ENCODE measurements at regions not wholly inside any gene's neighbourhood (a gene's known extent, or its start where the extent isn't known, plus 50 kb on each side); places are given as distances from the start of the nearest gene placed in this dataset.
A peak's percentile ranks its signal among the peaks of the same experiment; 100 is the strongest.

DNA sequence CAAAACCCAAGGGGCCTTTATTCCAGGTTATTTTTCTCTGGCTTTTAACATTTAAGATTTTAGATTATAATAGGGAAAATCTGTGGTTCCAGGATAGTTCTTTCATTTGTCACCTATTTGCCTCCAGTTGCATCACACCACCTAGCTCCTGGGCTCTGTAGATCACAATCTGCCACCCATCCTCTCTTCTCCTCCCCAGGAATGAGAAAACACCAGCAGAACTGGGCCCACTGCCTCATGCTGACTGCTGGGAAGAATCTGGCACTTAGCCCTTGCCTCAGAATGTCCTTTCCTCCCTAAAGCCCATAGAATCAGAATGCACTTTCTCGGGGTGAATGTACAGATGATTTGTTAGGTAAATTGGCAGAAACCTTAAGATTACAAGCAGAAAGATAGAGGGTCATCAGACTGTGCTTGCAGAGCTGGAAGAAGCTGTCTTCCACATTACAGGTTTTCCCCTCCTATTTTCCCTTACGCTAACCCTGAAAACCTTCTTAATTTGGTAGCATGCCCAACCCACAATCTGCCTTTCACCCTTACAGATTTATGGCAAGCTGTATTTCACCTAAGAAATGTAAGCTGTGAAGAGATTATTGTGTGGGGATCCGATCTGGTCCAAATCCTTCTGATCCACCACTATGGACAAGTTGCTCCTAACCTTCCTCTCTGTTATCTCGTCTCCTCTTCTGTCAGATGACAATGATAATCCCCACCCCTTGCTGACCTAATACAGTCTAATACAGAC, 72.6 kb downstream of the LRRC30 start:
- no peaks in the 10 kb centered on the region for H3K36me3 ChIP-seq
- peak overlapping the region in 1 of 4 donors; percentile 6 for H3K27ac ChIP-seq
- no peak overlapping the region for H3K4me3 ChIP-seq
- peaks cover 0 to 18% (median 17%) of the 10 kb centered on the region in 4 donors for H3K4me1 ChIP-seq
- H3K9me3 ChIP-seq = peaks cover 0 to 4% (median 0%) of the 10 kb centered on the region in 4 donors
- H3K27me3 ChIP-seq = no peaks in the 10 kb centered on the region
- 68 to 73% methylated on average over 4 of the region's 4 CpGs for WGBS, 2 donors
- no peak for DNase-seq
- intact Hi-C loops (cut with DNase I) = no loop called here
- TF ChIP-seq POLR2A (IDR thresholded peaks at IDR 0.05) (no peak), CTCF (IDR thresholded peaks at IDR 0.05) (no peak), EP300 (IDR thresholded peaks at IDR 0.05) (no peak), POLR2AphosphoS5 (IDR thresholded peaks at IDR 0.05) (no peak)

DNA sequence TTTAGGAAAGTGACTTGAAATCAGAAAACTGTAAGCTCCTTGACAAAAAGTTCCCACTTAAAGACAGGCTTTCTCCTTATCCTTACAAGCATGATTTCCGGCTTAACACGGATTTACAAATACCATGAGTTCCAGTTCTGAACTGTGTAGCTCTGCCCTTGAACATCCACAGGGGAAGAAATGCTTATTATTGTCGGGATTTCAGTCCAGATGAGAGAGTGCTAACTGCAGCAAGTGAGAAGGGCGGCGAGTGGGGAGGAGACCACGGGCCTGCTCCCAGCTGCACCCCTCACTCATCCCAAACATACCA, 73.1 kb downstream of the LRRC30 start:
- DNase-seq = no peak
- Histone ChIP-seq H3K36me3 (no peaks in the 10 kb centered on the region), H3K27ac (peak overlapping the region in 1 of 4 donors; percentile 6), H3K9me3 (no peaks in the 10 kb centered on the region), H3K4me3 (no peak overlapping the region), H3K27me3 (no peaks in the 10 kb centered on the region), H3K4me1 (peaks cover 0 to 18% (median 17%) of the 10 kb centered on the region in 4 donors)
- intact Hi-C loops (cut with DNase I) = no loop called here
- TF ChIP-seq POLR2AphosphoS5 (IDR thresholded peaks at IDR 0.05) (no peak), EP300 (IDR thresholded peaks at IDR 0.05) (no peak), CTCF (IDR thresholded peaks at IDR 0.05) (no peak), POLR2A (IDR thresholded peaks at IDR 0.05) (no peak)
- WGBS, 2 donors = 78 to 79% methylated on average over 6 of the region's 6 CpGs

DNA sequence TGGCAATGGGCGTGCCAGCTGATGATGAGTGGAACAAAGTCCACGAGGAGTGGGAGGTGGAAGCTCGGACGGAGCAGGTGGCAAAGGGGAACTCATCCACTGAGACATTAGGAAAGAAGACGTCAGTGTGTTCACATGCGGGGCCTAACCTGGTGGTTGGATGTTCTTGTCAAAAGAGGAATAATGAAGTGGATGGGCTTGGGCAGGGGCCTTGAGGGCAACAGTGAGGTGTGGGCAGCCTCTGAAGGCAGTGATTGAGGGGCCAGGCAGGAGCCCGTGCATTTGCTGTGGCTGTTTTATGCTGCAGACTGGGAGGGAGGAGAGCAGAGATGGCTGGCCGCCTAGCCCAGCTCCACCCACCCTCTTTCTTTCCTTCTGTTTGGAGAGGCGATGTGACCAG, 74.5 kb downstream of the LRRC30 start:
- no peak for TF ChIP-seq EP300 (IDR thresholded peaks at IDR 0.05)
- TF ChIP-seq CTCF (IDR thresholded peaks at IDR 0.05) = no peak
- no peak for TF ChIP-seq POLR2A (IDR thresholded peaks at IDR 0.05)
- no peak for TF ChIP-seq POLR2AphosphoS5 (IDR thresholded peaks at IDR 0.05)
- intact Hi-C loops (cut with DNase I) = no loop called here
- 46 to 76% methylated on average over 9 of the region's 9 CpGs for WGBS, 2 donors
- no peak for DNase-seq
- no peak overlapping the region for H3K27ac ChIP-seq
- H3K4me1 ChIP-seq = peaks cover 0 to 18% (median 17%) of the 10 kb centered on the region in 4 donors
- H3K4me3 ChIP-seq = no peak overlapping the region
- no peaks in the 10 kb centered on the region for H3K9me3 ChIP-seq
- H3K36me3 ChIP-seq = no peaks in the 10 kb centered on the region
- no peaks in the 10 kb centered on the region for H3K27me3 ChIP-seq

DNA sequence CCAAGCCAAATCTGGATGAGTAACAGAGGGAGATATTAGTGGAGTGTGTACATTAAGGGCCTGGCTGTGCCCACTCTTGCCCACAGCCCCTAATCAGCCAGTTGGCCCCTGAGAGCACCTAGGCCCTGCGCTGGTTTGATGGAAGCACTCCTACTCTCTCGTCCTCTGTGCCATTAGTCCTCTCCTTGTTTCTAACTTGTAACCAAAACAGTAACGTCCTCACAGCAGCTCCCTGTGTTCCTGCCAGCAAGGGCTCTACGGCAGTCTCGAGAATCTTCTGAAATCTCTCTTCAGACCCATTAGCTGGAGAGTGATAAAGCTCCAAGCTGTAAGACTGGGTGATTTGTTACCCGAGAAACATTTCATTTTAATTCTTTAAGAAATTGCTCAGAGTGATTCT, 76.1 kb downstream of the LRRC30 start:
- 71 to 79% methylated on average over 6 of the region's 6 CpGs for WGBS, 2 donors
- Histone ChIP-seq H3K4me3 (no peak overlapping the region), H3K27ac (peak overlapping the region in 3 of 4 donors; percentile 12 to 53 (median 32)), H3K4me1 (peaks cover 0 to 18% (median 17%) of the 10 kb centered on the region in 4 donors), H3K9me3 (no peaks in the 10 kb centered on the region), H3K27me3 (no peaks in the 10 kb centered on the region), H3K36me3 (no peaks in the 10 kb centered on the region)
- no peak for DNase-seq
- intact Hi-C loops (cut with DNase I) = no loop called here
- TF ChIP-seq POLR2A (IDR thresholded peaks at IDR 0.05) (no peak), CTCF (IDR thresholded peaks at IDR 0.05) (no peak), POLR2AphosphoS5 (IDR thresholded peaks at IDR 0.05) (no peak), EP300 (IDR thresholded peaks at IDR 0.05) (no peak)

GRCh38 chr18:7307526-7307925, 76.6 kb downstream of the LRRC30 start:
- peak overlapping the region in 3 of 4 donors; percentile 12 to 53 (median 32) for H3K27ac ChIP-seq
- WGBS, 2 donors = 80 to 88% methylated on average over 8 of the region's 8 CpGs
- no peaks in the 10 kb centered on the region for H3K9me3 ChIP-seq
- no peak overlapping the region for H3K4me3 ChIP-seq
- intact Hi-C loops (cut with DNase I) = no loop called here
- H3K36me3 ChIP-seq = no peaks in the 10 kb centered on the region
- peaks cover 0 to 18% (median 17%) of the 10 kb centered on the region in 4 donors for H3K4me1 ChIP-seq
- H3K27me3 ChIP-seq = no peaks in the 10 kb centered on the region
- no peak for DNase-seq
- TF ChIP-seq EP300 (IDR thresholded peaks at IDR 0.05) = no peak
- TF ChIP-seq CTCF (IDR thresholded peaks at IDR 0.05) = no peak
- no peak for TF ChIP-seq POLR2AphosphoS5 (IDR thresholded peaks at IDR 0.05)
- TF ChIP-seq POLR2A (IDR thresholded peaks at IDR 0.05) = no peak

Measured in sigmoid colon (tissue), 6 donors.